ENCODE measurements at regions not wholly inside any gene's neighbourhood (a gene's known extent, or its start where the extent isn't known, plus 50 kb on each side); places are given as distances from the start of the nearest gene placed in this dataset.

DNA sequence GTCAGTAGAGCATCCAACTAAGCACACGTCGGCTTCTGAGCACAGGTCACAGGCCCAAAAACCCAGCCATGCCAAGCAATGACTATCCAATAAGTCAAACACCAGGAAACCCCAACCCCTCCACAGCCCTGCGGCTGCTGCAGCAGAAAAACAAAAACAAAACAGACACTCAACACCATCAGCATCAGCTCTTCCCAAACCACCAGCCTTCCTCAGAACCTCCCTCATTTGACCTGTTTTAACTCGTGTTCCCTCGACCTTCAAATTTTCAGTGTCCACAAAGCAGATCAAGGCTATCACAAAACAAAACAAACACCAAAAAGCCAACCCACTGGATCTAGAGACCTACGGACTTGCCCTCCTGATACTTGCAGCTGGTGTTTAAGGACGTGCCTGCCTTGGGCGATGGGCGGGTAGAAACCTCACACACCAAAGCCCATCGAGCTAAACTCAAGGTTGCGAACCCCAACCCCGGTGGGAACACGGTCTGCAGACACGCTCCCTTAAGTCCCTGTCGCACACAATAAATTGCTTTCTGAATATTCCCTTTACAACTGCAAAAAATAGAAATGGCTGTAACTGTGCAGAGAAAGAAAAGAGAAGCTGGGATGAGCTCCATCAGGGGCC lies 247.1 kb upstream of the ANKRD55 start:
- TF ChIP-seq GATA2 (IDR thresholded peaks at IDR 0.05; ENCODE audit: low read depth, low read length) (no peak), GATA3 (IDR thresholded peaks at IDR 0.05; ENCODE audit: low read depth, low read length) (no peak)

DNA sequence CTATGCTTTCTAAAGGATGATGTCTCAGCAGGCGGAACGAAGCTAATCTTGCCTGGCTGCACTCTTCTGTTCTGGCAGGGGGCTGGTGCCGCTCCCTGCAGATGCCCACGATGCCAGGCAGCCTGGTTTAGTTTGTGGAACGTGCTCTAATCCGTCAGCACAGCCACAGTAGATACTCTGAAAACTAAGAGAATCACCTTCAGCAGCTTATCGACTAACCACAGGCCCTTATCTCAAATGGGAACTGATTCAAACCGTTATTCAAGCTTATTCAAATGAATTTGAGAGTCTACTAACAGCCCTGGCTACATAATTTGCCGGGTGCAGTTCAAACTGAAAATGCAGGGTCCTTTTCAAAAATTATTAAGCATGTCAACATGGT lies 246.6 kb upstream of the ANKRD55 start:
- TF ChIP-seq GATA3 (IDR thresholded peaks at IDR 0.05; ENCODE audit: low read depth, low read length) (no peak), GATA2 (IDR thresholded peaks at IDR 0.05; ENCODE audit: low read depth, low read length) (peak; percentile 49)

DNA sequence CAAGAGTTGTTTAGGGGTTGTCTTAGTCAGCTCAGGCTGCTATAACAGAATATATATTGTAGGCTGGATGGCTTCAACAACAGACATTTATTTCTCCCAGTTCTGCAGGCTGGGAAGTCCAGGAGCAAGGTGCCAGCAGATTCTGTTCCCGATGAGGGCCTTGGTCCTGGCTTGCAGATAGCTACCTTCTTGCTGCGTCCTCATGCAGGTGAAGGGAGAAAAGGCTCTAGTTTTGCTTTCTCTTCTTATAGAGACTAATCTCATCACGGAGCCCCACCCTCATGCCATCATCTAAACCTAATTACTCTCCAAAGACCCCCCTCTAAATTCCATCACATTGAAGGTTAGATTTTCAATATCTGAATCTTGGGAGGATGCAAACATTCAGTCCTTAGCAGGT lies 246.0 kb upstream of the ANKRD55 start:
- TF ChIP-seq GATA2 (IDR thresholded peaks at IDR 0.05; ENCODE audit: low read depth, low read length), result no peak
- no peak for TF ChIP-seq GATA3 (IDR thresholded peaks at IDR 0.05; ENCODE audit: low read depth, low read length)

DNA sequence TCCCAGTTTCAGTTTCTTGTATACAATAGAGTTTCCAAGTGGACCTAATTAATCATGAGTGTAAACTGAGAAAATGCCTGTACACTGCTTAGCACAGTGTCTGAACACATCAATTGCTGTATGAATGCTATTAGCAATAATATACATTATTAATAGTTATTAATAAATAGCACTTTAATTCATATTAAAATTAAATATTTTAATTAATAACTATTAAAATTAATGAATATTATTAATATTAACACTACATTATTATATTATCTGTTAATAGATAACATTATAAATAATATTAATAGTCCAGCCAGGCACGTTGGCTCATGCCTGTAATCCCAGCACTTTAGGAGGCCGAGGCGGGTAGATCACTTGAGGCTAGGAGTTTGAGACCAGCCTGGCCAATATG lies 244.9 kb upstream of the ANKRD55 start:
- TF ChIP-seq GATA3 (IDR thresholded peaks at IDR 0.05; ENCODE audit: low read depth, low read length) (no peak), GATA2 (IDR thresholded peaks at IDR 0.05; ENCODE audit: low read depth, low read length) (no peak)

DNA sequence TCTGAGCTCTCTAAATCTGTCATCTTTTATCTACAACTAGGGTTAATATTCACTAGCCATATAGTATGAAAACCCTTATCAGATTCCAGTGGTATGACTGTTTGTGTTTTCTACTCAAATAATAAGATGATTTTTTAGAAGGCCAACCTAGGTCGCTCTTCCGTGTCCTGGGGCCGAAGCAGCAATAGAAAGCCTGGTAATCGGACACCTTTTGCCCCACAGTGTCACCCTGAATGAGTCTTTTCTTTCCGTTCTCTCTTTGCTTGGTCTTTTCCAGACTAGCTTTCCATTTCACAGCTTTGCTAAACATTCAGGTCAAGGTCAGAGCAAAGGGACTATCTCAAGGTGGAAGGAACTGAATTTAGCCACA lies 243.3 kb upstream of the ANKRD55 start:
- no peak; the same call in 1 of the 2 replicates for TF ChIP-seq GATA2 (IDR thresholded peaks at IDR 0.05; ENCODE audit: low read depth, low read length)
- TF ChIP-seq GATA3 (IDR thresholded peaks at IDR 0.05; ENCODE audit: low read depth, low read length), result no peak

DNA sequence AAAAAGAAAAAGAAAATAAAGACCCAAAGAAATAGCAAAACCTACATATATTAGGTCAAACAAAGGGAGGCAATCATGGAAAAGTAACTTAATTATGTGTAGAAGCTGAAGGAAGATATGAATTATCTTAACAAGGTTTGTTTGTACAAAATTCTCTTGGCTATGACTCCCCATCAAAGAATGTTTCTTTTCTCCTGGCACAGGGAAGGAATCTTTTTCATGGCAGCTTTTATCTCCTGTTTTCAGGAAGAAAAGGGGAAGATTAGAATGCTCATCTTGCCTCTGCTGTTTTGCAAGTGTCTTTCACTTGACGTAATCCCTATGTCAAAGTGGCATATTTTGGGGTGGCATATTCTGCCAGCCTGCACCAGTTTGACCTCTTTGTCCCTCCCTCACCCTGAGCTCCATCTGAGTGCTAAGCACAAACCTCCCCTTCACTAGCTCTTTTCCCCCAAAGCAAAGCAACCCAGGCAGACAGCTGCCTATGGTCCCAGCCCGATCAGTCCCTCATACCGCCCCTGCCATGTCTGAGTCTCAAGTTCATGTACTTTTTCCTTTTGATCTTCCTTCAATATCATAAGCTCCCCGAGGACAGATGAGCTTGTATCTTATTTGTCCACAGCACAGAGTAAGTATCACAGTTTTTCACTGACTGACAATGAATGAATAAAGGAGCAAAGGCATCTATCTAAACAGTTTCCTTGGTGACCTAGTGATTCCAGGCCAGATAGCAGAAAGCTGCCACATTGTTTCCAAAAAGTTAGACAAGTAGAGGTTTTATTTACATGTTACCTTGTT lies 242.8 kb upstream of the ANKRD55 start:
- TF ChIP-seq GATA3 (IDR thresholded peaks at IDR 0.05; ENCODE audit: low read depth, low read length), result no peak; the same call in 1 of the 2 replicates
- peak; percentile 29; the same call in 1 of the 2 replicates for TF ChIP-seq GATA2 (IDR thresholded peaks at IDR 0.05; ENCODE audit: low read depth, low read length)

DNA sequence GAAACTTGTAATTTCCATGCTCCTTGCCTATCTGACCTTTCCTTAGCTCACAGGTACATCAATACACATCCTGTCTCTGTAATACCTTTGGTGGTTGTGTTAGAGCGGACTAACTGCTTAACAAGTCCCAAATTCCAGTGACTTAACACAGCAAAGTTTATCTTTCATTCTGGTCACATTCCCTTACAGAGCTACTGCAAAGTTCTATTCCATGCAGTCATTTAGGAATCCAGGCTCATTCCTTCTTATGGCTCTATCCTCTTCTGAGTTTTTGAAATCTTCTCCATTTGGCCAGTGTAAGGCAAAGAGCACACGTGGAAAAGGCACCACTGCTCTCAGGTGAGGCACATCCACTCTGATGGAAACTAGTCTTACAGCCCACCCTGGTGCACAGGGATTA lies 238.6 kb upstream of the ANKRD55 start:
- TF ChIP-seq GATA3 (IDR thresholded peaks at IDR 0.05; ENCODE audit: low read depth, low read length) (no peak), GATA2 (IDR thresholded peaks at IDR 0.05; ENCODE audit: low read depth, low read length) (no peak)

DNA sequence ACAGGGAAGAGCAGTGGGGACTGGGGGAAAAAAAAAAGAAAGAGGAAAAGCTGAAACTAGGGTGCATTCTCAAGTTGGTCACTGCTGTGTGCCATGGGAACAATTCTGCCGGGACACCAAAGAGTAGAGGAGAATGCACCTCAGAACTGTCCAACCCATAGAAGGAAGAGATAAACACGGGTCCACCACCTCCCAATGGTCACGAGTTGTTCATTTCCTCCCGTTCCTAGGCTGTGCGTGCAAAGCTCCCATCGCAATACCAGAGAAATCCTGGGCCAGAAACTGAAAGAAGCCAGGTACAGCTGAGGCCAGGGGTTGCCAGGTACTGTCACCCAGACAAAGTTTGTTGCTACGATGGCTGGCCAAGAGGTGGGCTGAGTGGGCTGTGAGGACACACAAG lies 236.9 kb upstream of the ANKRD55 start:
- no peak for TF ChIP-seq GATA3 (IDR thresholded peaks at IDR 0.05; ENCODE audit: low read depth, low read length)
- no peak for TF ChIP-seq GATA2 (IDR thresholded peaks at IDR 0.05; ENCODE audit: low read depth, low read length)

DNA sequence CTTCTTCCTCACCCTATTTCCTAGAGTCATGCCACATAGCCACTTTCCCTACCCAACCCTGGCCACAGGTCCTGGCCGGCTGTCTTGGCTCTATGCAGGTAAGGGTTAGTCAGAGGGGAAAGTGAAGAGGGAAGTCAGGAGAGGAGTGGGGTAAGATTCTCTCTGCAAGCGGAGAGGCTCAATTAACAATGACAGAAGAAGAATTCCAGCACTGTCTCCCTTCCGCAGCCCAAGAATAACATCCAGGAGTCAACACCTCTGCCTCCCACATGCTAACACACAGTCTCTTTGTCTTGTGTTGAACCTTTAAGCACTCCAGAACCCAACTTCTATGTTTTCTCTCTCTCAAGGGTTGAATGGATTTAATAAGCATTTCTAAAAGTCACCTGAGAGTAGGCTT lies 235.1 kb upstream of the ANKRD55 start:
- no peak for TF ChIP-seq GATA3 (IDR thresholded peaks at IDR 0.05; ENCODE audit: low read depth, low read length)
- no peak for TF ChIP-seq GATA2 (IDR thresholded peaks at IDR 0.05; ENCODE audit: low read depth, low read length)

DNA sequence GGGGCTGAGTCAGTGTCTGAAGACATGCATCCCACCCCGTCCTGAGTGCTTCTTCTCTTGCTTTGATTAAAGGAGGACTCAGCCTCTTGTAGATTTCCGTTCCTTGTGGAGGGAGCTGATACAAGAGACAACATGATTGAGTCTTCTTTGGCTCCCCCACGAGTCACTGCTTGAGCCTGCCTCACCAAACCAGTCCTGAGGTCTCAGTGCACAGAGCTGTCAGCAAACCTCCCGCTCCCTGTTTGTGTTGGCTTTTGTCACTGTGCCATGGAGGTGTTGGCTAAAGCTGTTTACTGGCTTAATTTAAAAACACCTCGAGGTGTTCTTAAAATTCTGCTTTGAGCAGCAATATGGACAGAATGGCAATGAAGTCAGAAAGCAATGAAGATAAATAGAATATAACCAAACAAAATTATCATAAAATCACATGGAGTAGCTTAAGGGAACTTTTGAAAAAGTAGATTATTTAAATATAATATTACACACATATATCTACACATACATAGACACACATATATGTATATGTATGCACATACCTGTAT lies 234.1 kb upstream of the ANKRD55 start:
- TF ChIP-seq GATA3 (IDR thresholded peaks at IDR 0.05; ENCODE audit: low read depth, low read length), result no peak
- no peak for TF ChIP-seq GATA2 (IDR thresholded peaks at IDR 0.05; ENCODE audit: low read depth, low read length)

DNA sequence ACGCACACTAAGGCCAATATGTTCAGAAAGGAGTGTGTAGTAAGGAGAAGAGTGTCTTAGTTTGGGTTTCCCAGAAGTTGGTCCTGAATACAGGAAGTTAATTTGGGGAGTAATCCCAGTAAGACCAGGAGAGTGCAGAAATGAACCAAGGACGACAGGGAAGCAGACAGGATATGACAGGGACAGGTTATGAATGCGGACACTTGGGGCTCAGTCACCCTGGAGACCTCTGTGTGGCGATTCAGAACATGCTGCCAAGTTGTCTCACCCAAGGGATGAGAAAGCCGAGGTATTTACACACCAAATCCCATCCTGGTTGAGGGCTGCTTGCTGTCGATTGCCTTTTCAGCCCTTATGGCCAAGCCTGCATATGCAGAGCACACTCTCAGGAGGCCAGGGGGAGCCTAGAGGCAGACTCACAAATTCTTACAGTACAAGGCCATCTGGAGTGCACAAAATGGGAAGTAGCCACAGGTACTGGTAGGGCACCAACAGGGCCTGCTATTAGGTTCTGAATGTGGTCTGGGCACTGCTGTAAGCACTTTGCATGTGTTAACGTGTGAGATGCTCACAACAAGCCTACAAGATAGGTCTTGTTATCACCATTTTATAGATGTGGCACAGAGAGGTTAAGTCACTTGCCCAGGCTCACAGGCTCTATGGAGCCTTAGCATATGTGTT lies 233.1 kb upstream of the ANKRD55 start:
- TF ChIP-seq GATA2 (IDR thresholded peaks at IDR 0.05; ENCODE audit: low read depth, low read length), result no peak

DNA sequence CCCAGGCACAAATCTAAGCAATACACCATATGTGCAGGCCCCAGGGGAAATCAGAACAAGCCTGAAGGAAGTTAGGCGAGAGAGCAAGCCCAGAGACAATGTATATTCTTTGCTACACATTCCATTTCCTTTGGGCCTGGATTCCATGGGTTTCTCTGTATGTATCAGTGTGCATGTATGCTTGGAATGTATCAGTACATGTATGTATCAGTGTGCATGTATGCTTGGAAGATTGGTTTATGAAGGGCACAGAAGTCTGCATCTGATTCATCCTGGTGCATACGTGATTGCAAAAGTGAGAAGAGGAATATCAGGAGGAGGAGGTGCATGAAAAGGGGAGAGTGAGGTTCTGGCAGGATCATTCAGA lies 232.6 kb upstream of the ANKRD55 start:
- TF ChIP-seq GATA3 (IDR thresholded peaks at IDR 0.05; ENCODE audit: low read depth, low read length), result no peak
- no peak for TF ChIP-seq GATA2 (IDR thresholded peaks at IDR 0.05; ENCODE audit: low read depth, low read length)

DNA sequence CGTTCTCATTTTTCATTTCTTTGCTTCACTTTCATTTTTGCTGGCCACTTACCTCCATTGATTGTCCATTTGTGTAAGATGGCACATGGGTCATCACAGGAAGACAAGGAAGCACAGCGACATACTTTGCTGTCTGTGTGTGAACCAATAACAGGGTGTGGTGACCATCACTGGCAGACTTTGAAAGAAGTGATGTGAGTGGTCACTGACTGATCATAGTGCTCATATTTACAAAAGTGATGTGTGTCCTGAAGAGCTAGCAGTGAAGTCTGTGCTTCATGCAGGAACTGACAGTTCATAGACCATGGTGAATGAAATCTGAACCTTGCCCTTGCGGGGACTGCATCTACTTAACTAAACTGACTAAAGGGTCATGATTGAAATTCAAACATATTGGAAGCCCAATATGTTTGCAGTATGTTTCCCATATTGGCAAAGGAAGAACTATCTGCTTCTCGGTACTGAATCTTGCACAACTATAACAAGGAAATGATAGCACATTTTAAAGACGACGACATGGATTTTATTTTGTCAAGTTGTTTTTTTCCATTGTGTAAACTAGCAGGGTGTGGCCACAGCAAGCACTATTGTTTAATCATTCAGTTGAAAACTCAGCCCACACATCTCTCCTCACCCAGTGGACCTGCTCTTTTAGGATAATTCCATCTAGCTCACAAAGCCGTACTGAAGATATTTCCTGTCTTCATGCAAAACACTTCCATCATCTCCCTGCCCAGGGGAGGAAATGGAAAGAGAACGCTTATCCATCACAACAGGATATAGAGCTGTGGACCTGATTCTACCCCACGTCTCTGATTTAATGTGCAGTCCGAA lies 232.0 kb upstream of the ANKRD55 start:
- TF ChIP-seq GATA2 (IDR thresholded peaks at IDR 0.05; ENCODE audit: low read depth, low read length) (no peak), GATA3 (IDR thresholded peaks at IDR 0.05; ENCODE audit: low read depth, low read length) (no peak)

Measured in SH-SY5Y (cell line).